HEK293 (cell line): ENCODE measurements at regions not wholly inside any gene's neighbourhood (a gene's known extent, or its start where the extent isn't known, plus 50 kb on each side); places are given as distances from the start of the nearest gene placed in this dataset.

Experiments used
- ZNF561 ChIP-seq: fragments of 450-650 bp; IDR thresholded peaks from 2 replicates; pipeline ENCODE4 v1.5.1; 2018; ENCODE audit warnings: missing biosample characterization, missing genetic modification characterization, borderline replicate concordance
- ZNF768 ChIP-seq: fragments of 450-650 bp; formaldehyde crosslinking; IDR thresholded peaks from 2 replicates; pipeline ENCODE4 v1.5.1; 2018; ENCODE audit warnings: missing biosample characterization, mild to moderate bottlenecking, missing genetic modification characterization

DNA sequence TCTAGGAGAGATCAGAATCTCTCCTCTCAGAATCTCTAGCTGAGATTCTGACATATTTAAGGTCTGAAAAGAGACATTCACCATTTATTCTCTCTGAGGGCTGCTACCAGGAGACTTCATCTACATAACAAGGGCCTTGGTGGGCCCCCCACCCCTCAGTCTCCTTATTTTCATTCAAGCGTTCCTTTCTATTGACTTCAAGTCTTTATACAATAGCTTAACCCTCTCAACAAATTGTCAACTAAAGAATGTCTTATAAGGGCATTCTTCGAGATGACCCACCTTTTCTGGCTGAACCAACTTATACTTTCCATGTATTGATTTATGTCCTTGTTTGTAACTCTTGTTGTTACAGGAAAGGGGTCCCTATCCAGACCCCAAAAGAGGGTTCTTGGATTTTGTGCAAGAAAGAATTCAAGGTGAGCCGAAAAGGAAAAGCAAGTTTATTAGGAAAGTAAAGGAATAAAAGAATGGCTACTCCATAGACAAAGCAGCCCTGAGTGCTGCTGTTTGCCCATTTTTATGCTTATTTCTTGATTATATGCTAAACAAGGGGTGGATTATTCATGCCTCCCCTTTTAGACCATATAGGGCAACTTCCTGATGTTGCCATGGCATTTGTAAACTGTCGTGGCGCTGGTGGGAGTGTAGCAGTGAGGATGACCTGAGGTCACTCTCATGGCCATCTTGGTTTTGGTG is 209.5 kb upstream of the ALCAM start:
- TF ChIP-seq ZNF561 (tag by site-specific recombination) (no peak), ZNF768 (tag by site-specific recombination) (no peak)
